ENCODE measurements at regions not wholly inside any gene's neighbourhood (a gene's known extent, or its start where the extent isn't known, plus 50 kb on each side); places are given as distances from the start of the nearest gene placed in this dataset.

- RAD21 ChIA-PET (ENCODE audit: low non-redundant PET in 1 of 2, low total read pairs in 2 of 2, uncharacterized antibody in 2 of 2, unreplicated experiment in 2 of 2) = no interaction called here
- POLR2A ChIA-PET = no interaction called here
- H3K9me2 ChIP-seq (ENCODE audit: insufficient read depth) = no peaks in the 10 kb centered on the region
- intact Hi-C loops (cut with micrococcal nuclease) = no loop called here
- no peaks in the 10 kb centered on the region for H3K36me3 ChIP-seq (ENCODE audit: control insufficient read depth in 1 of 2, insufficient read depth in 2 of 2, low read length in 2 of 2)
- no TSS peak for BruUV-seq (replicated peaks)
- H3K9ac ChIP-seq (ENCODE audit: low read length) = no peak overlapping the region
- no peak overlapping the region for H3K4me2 ChIP-seq (ENCODE audit: low read length)
- H3K79me2 ChIP-seq (ENCODE audit: insufficient read depth, low read length) = no peaks in the 10 kb centered on the region
- no peak for ATAC-seq
- no peak overlapping the region for H2AFZ ChIP-seq (ENCODE audit: low read depth, low read length, poor library complexity, severe bottlenecking)
- TF ChIP-seq SRF (IDR thresholded peaks at IDR 0.05; ENCODE audit: low read depth) (no peak), CBX3 (IDR thresholded peaks at IDR 0.05; ENCODE audit: low read depth) (no peak), CTCF (IDR thresholded peaks at IDR 0.05 in 2 of 3, conservative IDR thresholded peaks at IDR 0.05 in 1 of 3; ENCODE audit: borderline replicate concordance in 1 of 3, insufficient read depth in 1 of 3, low read depth in 2 of 3, low read length in 2 of 3) (no peak), EGR1 (IDR thresholded peaks at IDR 0.05; ENCODE audit: low read depth) (no peak), SIN3A (IDR thresholded peaks at IDR 0.05; ENCODE audit: low read depth) (no peak), EZH2phosphoT487 (IDR thresholded peaks at IDR 0.05; ENCODE audit: borderline replicate concordance) (no peak)
- no peak overlapping the region for H3K4me3 ChIP-seq (replicated peaks in 1 of 2; ENCODE audit: low read depth in 1 of 2, low read length in 2 of 2)
- H3K4me1 ChIP-seq (ENCODE audit: control insufficient read depth in 1 of 2, insufficient read depth in 2 of 2, low read length in 2 of 2) = no peaks in the 10 kb centered on the region
- peaks cover 10% of the 10 kb centered on the region; the same call in 1 of the 2 replicates for H3K27me3 ChIP-seq (ENCODE audit: insufficient read depth, low read length)
- DNase-seq (ENCODE audit: low read depth, low spot score) = no peak
- CTCF ChIA-PET = no interaction called here
- H4K20me1 ChIP-seq (ENCODE audit: insufficient read depth) = no peaks in the 10 kb centered on the region
- no peaks in the 10 kb centered on the region for H3K9me3 ChIP-seq (ENCODE audit: control insufficient read depth in 1 of 2, insufficient read depth in 1 of 2, low read depth in 1 of 2, low read length in 2 of 2)
- no peak overlapping the region for H3K27ac ChIP-seq (ENCODE audit: low read depth, low read length)
These were observed 72.5 kb upstream of the TPK1 start for GRCh38 chr7:144908324-144908723.

- no peak overlapping the region for H2AFZ ChIP-seq (ENCODE audit: low read depth, low read length, poor library complexity, severe bottlenecking)
- H3K27me3 ChIP-seq (ENCODE audit: insufficient read depth, low read length) = peaks cover 10% of the 10 kb centered on the region; the same call in 1 of the 2 replicates
- H3K4me1 ChIP-seq (ENCODE audit: control insufficient read depth in 1 of 2, insufficient read depth in 2 of 2, low read length in 2 of 2) = no peaks in the 10 kb centered on the region
- TF ChIP-seq YY1 (IDR thresholded peaks at IDR 0.05; ENCODE audit: extremely low read depth, insufficient replicate concordance, low read depth, low read length) (no peak), CBX3 (IDR thresholded peaks at IDR 0.05; ENCODE audit: low read depth) (no peak), ZBTB33 (IDR thresholded peaks at IDR 0.05; ENCODE audit: extremely low read depth, insufficient replicate concordance, low read length) (no peak), SRF (IDR thresholded peaks at IDR 0.05; ENCODE audit: low read depth) (no peak), EZH2phosphoT487 (IDR thresholded peaks at IDR 0.05; ENCODE audit: borderline replicate concordance) (no peak), POLR2A (IDR thresholded peaks at IDR 0.05; ENCODE audit: borderline replicate concordance, extremely low read depth, insufficient read depth, insufficient read length) (no peak), TCF7L2 (IDR thresholded peaks at IDR 0.05; ENCODE audit: borderline replicate concordance, extremely low read depth, insufficient read depth, insufficient read length) (no peak)
- intact Hi-C loops (cut with micrococcal nuclease) = no loop called here
- CTCF ChIA-PET = no interaction called here
- H3K9me2 ChIP-seq (ENCODE audit: insufficient read depth) = no peaks in the 10 kb centered on the region
- no peak overlapping the region for H3K4me2 ChIP-seq (ENCODE audit: low read length)
- DNase-seq (ENCODE audit: low read depth, low spot score) = no peak
- no peaks in the 10 kb centered on the region for H3K79me2 ChIP-seq (ENCODE audit: insufficient read depth, low read length)
- RAD21 ChIA-PET (ENCODE audit: low non-redundant PET in 1 of 2, low total read pairs in 2 of 2, uncharacterized antibody in 2 of 2, unreplicated experiment in 2 of 2) = no interaction called here
- ATAC-seq = no peak
- no peaks in the 10 kb centered on the region for H3K9me3 ChIP-seq (ENCODE audit: control insufficient read depth in 1 of 2, insufficient read depth in 1 of 2, low read depth in 1 of 2, low read length in 2 of 2)
- no peaks in the 10 kb centered on the region for H3K36me3 ChIP-seq (ENCODE audit: control insufficient read depth in 1 of 2, insufficient read depth in 2 of 2, low read length in 2 of 2)
- no peak overlapping the region for H3K9ac ChIP-seq (ENCODE audit: low read length)
- no peak overlapping the region for H3K27ac ChIP-seq (ENCODE audit: low read depth, low read length)
- POLR2A ChIA-PET = no interaction called here
- no TSS peak for BruUV-seq (replicated peaks)
- no peak overlapping the region for H3K4me3 ChIP-seq (replicated peaks in 1 of 2; ENCODE audit: low read depth in 1 of 2, low read length in 2 of 2)
- H4K20me1 ChIP-seq (ENCODE audit: insufficient read depth) = no peaks in the 10 kb centered on the region
These were observed 71.7 kb upstream of the TPK1 start for GRCh38 chr7:144907577-144907976.

Measured in HCT116 (cell line).